B cell (primary cell): ENCODE measurements at regions not wholly inside any gene's neighbourhood (a gene's known extent, or its start where the extent isn't known, plus 50 kb on each side); places are given as distances from the start of the nearest gene placed in this dataset.

Experiments used
- CTCF ChIP-seq: fragments of 200-600 bp; IDR thresholded peaks from one replicate; pipeline ENCODE4 v1.8.0; 2022; ENCODE audit warnings: antibody characterized with exemption, mild to moderate bottlenecking
- EZH2 ChIP-seq: IDR thresholded peaks from 2 replicates; pipeline ENCODE4 v1.6.1; 2012; ENCODE audit warnings: borderline replicate concordance, low read depth, mild to moderate bottlenecking, moderate library complexity, low read length; ENCODE audit not compliant: insufficient read depth, poor library complexity, severe bottlenecking

GRCh38 chr13:69296130-69296529 lies 811.5 kb upstream of the ATXN8OS start:
- TF ChIP-seq CTCF (no peak), EZH2 (no peak)
